NT2/D1 (cell line): ENCODE measurements at regions not wholly inside any gene's neighbourhood (a gene's known extent, or its start where the extent isn't known, plus 50 kb on each side); places are given as distances from the start of the nearest gene placed in this dataset.

Experiments used
- YY1 ChIP-seq: IDR thresholded peaks from 2 replicates; pipeline ENCODE4 v1.6.1; 2011; ENCODE audit not compliant: insufficient read length, insufficient read depth
- ZNF274 ChIP-seq: IDR thresholded peaks from 2 replicates; pipeline ENCODE4 v1.6.1; 2011; ENCODE audit warnings: mild to moderate bottlenecking, low read depth, low read length

DNA sequence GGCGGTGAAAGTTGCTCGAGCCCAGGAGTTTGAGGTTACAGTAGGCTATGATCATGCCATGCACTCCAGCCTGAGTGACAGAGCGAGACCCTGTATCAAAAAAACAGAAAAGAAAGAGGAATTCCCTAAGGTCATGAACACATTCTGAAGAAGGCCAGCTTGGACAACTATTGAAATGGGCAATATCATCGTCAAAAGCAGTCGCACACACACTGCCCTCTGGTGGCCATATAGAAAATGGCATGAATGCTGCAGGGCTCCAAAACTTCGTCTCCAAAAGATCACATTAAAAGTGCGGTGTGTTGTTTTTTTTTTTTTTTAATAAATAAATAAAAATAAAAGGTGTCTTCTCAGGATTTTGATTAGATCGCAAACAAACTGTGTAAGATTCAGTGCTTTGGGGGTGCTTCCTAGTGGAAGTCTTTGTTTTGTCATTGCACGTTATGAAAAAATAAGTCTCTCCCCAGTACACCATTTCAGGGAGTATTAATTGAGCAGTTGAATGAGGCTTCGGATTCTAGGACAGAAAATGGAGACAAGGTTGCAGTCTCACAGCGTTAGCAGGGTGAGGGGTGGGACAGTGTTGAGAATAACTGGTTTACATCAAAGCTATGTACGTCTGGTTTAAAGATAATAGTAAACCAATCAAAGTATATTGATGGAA lies 87.5 kb upstream of the FMN2 start:
- TF ChIP-seq YY1 (no peak), ZNF274 (no peak)
